ENCODE measurements at regions not wholly inside any gene's neighbourhood (a gene's known extent, or its start where the extent isn't known, plus 50 kb on each side); places are given as distances from the start of the nearest gene placed in this dataset.
A peak's percentile ranks its signal among the peaks of the same experiment; 100 is the strongest.

DNA sequence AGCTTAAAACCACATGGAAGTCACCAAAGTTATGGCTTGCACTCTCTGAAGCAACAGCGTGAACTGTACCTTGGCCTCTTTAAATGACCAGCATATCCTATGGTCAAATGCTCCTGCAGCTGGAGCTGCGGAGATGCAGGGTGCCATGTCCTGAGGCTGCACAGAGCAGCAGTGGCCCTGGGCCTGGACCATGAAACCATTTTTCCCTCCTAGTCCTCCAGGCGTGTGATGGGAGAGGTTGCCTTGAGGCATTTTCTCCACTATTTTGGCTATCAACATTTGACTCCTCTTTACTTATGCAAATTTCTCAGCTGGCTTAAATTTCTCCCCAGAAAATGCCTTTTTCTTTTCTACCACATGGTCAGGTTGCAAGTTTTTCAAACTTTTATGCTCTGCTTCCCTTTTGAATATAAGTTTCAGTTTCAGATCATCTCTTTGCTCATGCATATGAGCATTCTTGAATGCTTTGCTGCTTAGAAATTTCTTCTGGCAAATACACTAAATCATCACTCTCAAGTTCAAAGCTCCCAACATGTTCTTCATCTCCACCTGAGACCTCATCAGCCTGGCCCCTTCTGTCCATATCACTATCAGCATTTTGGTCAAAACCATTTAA, 82.9 kb upstream of the TMEFF2 start:
- H3K36me3 ChIP-seq (ENCODE audit: control insufficient read depth in 2 of 2, insufficient read depth in 1 of 2, low read length in 2 of 2) = no peaks in the 10 kb centered on the region
- no peak overlapping the region for H3K4me3 ChIP-seq (ENCODE audit: low read depth, low read length)
- CTCF ChIA-PET = interaction anchor here (0.6 kb wide), 1 partner anchor 635 kb away, joined by 3 read pairs; no protein-coding TSS in a partner anchor
- POLR2A ChIA-PET = no interaction called here
- no peak for TF ChIP-seq ZNF223 (tag by site-specific recombination; IDR thresholded peaks at IDR 0.05)
- peak; percentile 75 for TF ChIP-seq ZNF585B (tag by site-specific recombination; IDR thresholded peaks at IDR 0.05)
- no peak for TF ChIP-seq ZNF133 (tag by site-specific recombination; IDR thresholded peaks at IDR 0.05)
- TF ChIP-seq KLF16 (tag by site-specific recombination; IDR thresholded peaks at IDR 0.05) = no peak
- H3K4me1 ChIP-seq (ENCODE audit: control insufficient read depth, insufficient read depth, low read length) = no peaks in the 10 kb centered on the region
- H3K27ac ChIP-seq (ENCODE audit: extremely low read depth, low read depth, low read length) = no peak overlapping the region
- no peaks in the 10 kb centered on the region for H3K9me3 ChIP-seq (ENCODE audit: control insufficient read depth, insufficient read depth, low read depth, low read length)

DNA sequence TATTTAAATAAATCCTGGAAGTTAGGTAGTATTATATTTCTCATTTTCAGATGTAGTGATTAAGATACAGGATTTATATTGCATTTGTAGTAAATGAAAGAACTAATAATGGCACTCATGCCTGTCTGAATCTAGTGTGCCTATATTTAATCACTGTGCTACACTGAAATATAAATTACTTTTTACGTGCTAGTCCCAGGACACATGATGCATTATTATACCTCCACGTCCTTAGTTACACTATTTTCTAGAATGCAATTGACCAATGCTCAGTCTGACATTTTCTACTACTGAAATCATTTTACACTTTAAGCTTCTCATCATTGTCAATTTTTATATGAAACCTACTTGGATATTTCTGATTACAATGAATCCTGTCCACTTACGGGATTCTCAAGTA, 80.9 kb upstream of the TMEFF2 start:
- Histone ChIP-seq H3K36me3 (ENCODE audit: control insufficient read depth in 2 of 2, insufficient read depth in 1 of 2, low read length in 2 of 2) (no peaks in the 10 kb centered on the region), H3K27ac (ENCODE audit: extremely low read depth, low read depth, low read length) (no peak overlapping the region), H3K4me3 (ENCODE audit: low read depth, low read length) (no peak overlapping the region), H3K9me3 (ENCODE audit: control insufficient read depth, insufficient read depth, low read depth, low read length) (no peaks in the 10 kb centered on the region), H3K4me1 (ENCODE audit: control insufficient read depth, insufficient read depth, low read length) (no peaks in the 10 kb centered on the region)
- CTCF ChIA-PET = interaction anchor here (0.7 to 0.8 kb wide), 3 partner anchors 49 to 276 kb away, joined by 3 to 4 read pairs (median 3); no protein-coding TSS in a partner anchor
- POLR2A ChIA-PET = no interaction called here
- TF ChIP-seq RBAK (tag by site-specific recombination; IDR thresholded peaks at IDR 0.05) (no peak), ZNF169 (tag by site-specific recombination; IDR thresholded peaks at IDR 0.05) (no peak), ZNF341 (tag by site-specific recombination; IDR thresholded peaks at IDR 0.05; ENCODE audit: low read depth) (no peak), ZNF555 (tag by site-specific recombination; conservative IDR thresholded peaks at IDR 0.05) (no peak), ZNF114 (tag by site-specific recombination; IDR thresholded peaks at IDR 0.05) (no peak), ZNF184 (tag by site-specific recombination; IDR thresholded peaks at IDR 0.05) (no peak), ZNF48 (tag by site-specific recombination; IDR thresholded peaks at IDR 0.05) (no peak), ZNF654 (tag by site-specific recombination; IDR thresholded peaks at IDR 0.05; ENCODE audit: low read depth) (no peak), ZNF776 (tag by site-specific recombination; IDR thresholded peaks at IDR 0.05; ENCODE audit: borderline replicate concordance) (no peak), ZNF10 (tag by site-specific recombination; IDR thresholded peaks at IDR 0.05) (no peak), EGR2 (tag by site-specific recombination; IDR thresholded peaks at IDR 0.05; ENCODE audit: low read depth) (no peak), ZNF768 (tag by site-specific recombination; IDR thresholded peaks at IDR 0.05) (no peak)
- TF ChIP-seq, protein P1, sequence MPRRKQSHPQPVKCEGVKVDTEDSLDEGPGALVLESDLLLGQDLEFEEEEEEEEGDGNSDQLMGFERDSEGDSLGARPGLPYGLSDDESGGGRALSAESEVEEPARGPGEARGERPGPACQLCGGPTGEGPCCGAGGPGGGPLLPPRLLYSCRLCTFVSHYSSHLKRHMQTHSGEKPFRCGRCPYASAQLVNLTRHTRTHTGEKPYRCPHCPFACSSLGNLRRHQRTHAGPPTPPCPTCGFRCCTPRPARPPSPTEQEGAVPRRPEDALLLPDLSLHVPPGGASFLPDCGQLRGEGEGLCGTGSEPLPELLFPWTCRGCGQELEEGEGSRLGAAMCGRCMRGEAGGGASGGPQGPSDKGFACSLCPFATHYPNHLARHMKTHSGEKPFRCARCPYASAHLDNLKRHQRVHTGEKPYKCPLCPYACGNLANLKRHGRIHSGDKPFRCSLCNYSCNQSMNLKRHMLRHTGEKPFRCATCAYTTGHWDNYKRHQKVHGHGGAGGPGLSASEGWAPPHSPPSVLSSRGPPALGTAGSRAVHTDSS (tag by site-specific recombination; IDR thresholded peaks at IDR 0.05) = no peak
- TF ChIP-seq, protein P2, sequence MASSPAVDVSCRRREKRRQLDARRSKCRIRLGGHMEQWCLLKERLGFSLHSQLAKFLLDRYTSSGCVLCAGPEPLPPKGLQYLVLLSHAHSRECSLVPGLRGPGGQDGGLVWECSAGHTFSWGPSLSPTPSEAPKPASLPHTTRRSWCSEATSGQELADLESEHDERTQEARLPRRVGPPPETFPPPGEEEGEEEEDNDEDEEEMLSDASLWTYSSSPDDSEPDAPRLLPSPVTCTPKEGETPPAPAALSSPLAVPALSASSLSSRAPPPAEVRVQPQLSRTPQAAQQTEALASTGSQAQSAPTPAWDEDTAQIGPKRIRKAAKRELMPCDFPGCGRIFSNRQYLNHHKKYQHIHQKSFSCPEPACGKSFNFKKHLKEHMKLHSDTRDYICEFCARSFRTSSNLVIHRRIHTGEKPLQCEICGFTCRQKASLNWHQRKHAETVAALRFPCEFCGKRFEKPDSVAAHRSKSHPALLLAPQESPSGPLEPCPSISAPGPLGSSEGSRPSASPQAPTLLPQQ (tag by site-specific recombination; IDR thresholded peaks at IDR 0.05) = no peak
- TF ChIP-seq, protein P3, sequence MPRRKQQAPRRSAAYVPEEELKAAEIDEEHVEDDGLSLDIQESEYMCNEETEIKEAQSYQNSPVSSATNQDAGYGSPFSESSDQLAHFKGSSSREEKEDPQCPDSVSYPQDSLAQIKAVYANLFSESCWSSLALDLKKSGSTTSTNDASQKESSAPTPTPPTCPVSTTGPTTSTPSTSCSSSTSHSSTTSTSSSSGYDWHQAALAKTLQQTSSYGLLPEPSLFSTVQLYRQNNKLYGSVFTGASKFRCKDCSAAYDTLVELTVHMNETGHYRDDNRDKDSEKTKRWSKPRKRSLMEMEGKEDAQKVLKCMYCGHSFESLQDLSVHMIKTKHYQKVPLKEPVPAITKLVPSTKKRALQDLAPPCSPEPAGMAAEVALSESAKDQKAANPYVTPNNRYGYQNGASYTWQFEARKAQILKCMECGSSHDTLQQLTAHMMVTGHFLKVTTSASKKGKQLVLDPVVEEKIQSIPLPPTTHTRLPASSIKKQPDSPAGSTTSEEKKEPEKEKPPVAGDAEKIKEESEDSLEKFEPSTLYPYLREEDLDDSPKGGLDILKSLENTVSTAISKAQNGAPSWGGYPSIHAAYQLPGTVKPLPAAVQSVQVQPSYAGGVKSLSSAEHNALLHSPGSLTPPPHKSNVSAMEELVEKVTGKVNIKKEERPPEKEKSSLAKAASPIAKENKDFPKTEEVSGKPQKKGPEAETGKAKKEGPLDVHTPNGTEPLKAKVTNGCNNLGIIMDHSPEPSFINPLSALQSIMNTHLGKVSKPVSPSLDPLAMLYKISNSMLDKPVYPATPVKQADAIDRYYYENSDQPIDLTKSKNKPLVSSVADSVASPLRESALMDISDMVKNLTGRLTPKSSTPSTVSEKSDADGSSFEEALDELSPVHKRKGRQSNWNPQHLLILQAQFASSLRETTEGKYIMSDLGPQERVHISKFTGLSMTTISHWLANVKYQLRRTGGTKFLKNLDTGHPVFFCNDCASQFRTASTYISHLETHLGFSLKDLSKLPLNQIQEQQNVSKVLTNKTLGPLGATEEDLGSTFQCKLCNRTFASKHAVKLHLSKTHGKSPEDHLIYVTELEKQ (tag by site-specific recombination; IDR thresholded peaks at IDR 0.05; ENCODE audit: borderline replicate concordance) = no peak
- TF ChIP-seq, protein P4, sequence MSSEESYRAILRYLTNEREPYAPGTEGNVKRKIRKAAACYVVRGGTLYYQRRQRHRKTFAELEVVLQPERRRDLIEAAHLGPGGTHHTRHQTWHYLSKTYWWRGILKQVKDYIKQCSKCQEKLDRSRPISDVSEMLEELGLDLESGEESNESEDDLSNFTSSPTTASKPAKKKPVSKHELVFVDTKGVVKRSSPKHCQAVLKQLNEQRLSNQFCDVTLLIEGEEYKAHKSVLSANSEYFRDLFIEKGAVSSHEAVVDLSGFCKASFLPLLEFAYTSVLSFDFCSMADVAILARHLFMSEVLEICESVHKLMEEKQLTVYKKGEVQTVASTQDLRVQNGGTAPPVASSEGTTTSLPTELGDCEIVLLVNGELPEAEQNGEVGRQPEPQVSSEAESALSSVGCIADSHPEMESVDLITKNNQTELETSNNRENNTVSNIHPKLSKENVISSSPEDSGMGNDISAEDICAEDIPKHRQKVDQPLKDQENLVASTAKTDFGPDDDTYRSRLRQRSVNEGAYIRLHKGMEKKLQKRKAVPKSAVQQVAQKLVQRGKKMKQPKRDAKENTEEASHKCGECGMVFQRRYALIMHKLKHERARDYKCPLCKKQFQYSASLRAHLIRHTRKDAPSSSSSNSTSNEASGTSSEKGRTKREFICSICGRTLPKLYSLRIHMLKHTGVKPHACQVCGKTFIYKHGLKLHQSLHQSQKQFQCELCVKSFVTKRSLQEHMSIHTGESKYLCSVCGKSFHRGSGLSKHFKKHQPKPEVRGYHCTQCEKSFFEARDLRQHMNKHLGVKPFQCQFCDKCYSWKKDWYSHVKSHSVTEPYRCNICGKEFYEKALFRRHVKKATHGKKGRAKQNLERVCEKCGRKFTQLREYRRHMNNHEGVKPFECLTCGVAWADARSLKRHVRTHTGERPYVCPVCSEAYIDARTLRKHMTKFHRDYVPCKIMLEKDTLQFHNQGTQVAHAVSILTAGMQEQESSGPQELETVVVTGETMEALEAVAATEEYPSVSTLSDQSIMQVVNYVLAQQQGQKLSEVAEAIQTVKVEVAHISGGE (tag by site-specific recombination; conservative IDR thresholded peaks at IDR 0.05; ENCODE audit: low read depth) = no peak
